Colonic mucosa (tissue), 4 donors: ENCODE measurements at regions not wholly inside any gene's neighbourhood (a gene's known extent, or its start where the extent isn't known, plus 50 kb on each side); places are given as distances from the start of the nearest gene placed in this dataset.

Experiments used
- DNase-seq: peaks from one replicate; pipeline ENCODE4 v3.0.0-alpha.2; 2020
- H3K27ac ChIP-seq: fragments of 200-600 bp; one replicate; pipeline ENCODE4 v1.8.0; 2021
- H3K27me3 ChIP-seq: fragments of 200-600 bp; one replicate; pipeline ENCODE4 v1.8.0; 2021
- H3K36me3 ChIP-seq: fragments of 200-600 bp; one replicate; pipeline ENCODE4 v1.8.0; 2021
- H3K4me1 ChIP-seq: fragments of 200-600 bp; one replicate; pipeline ENCODE4 v1.8.0; 2021; ENCODE audit warnings: mild to moderate bottlenecking
- H3K4me3 ChIP-seq: fragments of 200-600 bp; one replicate; pipeline ENCODE4 v1.8.0; 2021
- H3K9ac ChIP-seq, 2 donors: one replicate each; pipeline ENCODE4 v1.7.0; 2013; ENCODE audit warnings: control low read depth in 2 of 2, low read depth in 2 of 2, low read length in 2 of 2
- H3K9me3 ChIP-seq: fragments of 200-600 bp; one replicate; pipeline ENCODE4 v1.8.0; 2021
- intact Hi-C: fragments of 100-400 bp; cut with DNase I; formaldehyde crosslinking; loops from one replicate; pipeline ENCODE4 v1.14.1; 2022
- TF ChIP-seq, protein P1 (sequence below): fragments of 200-600 bp; IDR thresholded peaks from one replicate; pipeline ENCODE4 v1.8.0; 2022; ENCODE audit warnings: antibody characterized with exemption, mild to moderate bottlenecking
- donor health status: healthy.
- donor health status: DM: no; HTN: no; CAD: no.
- donor health status: DM: no; HTN: no; CAD: no.

DNA sequence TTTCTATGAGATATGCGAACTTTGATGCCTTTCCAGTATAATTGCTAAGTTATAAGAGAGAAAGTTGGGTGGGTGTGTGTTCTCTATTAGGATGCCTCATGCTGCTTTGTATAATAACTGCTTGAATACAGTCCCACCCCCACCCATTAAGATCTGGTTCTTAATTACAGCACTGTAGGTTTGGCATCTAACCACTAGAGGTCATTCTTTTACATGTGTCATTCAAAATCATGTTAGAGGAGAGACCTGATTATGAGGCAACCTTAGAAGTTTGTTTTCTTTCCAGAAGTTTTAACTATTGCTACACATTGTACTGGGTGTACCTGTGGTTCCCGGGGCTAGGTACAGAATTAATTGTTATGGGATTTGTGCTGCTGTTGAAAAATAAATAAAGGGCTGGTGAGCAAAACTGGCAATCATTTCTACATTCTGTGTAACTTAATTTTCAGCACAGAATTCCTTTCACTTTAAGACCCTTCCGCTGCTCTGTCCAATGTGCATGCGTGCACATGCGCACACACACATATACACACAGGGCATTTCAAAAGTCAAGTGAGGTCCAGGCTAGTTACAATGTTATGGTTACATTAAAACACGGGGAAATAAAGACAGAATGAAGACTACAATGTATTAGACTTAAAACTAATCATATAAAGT is 1156.3 kb downstream of the SORCS3 start:
- Histone ChIP-seq H3K4me1 (no peaks in the 10 kb centered on the region), H3K27ac (no peak overlapping the region), H3K9me3 (no peaks in the 10 kb centered on the region), H3K27me3 (no peaks in the 10 kb centered on the region), H3K36me3 (no peaks in the 10 kb centered on the region), H3K9ac (no peak overlapping the region), H3K4me3 (no peak overlapping the region)
- no peak for DNase-seq
- intact Hi-C loops = no loop called here
- TF ChIP-seq, protein P1, sequence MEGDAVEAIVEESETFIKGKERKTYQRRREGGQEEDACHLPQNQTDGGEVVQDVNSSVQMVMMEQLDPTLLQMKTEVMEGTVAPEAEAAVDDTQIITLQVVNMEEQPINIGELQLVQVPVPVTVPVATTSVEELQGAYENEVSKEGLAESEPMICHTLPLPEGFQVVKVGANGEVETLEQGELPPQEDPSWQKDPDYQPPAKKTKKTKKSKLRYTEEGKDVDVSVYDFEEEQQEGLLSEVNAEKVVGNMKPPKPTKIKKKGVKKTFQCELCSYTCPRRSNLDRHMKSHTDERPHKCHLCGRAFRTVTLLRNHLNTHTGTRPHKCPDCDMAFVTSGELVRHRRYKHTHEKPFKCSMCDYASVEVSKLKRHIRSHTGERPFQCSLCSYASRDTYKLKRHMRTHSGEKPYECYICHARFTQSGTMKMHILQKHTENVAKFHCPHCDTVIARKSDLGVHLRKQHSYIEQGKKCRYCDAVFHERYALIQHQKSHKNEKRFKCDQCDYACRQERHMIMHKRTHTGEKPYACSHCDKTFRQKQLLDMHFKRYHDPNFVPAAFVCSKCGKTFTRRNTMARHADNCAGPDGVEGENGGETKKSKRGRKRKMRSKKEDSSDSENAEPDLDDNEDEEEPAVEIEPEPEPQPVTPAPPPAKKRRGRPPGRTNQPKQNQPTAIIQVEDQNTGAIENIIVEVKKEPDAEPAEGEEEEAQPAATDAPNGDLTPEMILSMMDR = peak; percentile 48

DNA sequence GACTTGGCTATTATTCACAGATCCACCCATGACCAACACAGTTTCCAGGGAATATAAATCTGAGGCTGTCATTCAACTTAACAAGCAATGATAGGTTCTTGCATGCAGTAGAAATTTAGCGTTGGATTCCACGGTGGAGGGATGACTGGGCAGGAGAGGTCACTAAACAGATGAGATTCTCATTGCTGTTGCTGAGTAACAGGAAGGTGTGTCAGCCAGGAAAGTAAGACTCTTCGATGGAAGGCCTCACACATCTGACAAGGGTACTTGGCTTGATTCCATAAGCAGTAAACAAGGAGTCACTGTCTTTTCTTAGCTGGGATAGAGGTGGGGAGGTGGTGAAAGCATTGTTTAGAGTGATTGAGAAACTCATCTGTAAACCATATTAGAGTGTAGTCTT is 1152.0 kb downstream of the SORCS3 start:
- no peak overlapping the region for H3K9ac ChIP-seq
- DNase-seq = no peak
- H3K4me1 ChIP-seq = no peaks in the 10 kb centered on the region
- H3K9me3 ChIP-seq = no peaks in the 10 kb centered on the region
- intact Hi-C loops = no loop called here
- no peaks in the 10 kb centered on the region for H3K27me3 ChIP-seq
- H3K36me3 ChIP-seq = no peaks in the 10 kb centered on the region
- no peak overlapping the region for H3K27ac ChIP-seq
- TF ChIP-seq, protein P1 = no peak
- no peak overlapping the region for H3K4me3 ChIP-seq

DNA sequence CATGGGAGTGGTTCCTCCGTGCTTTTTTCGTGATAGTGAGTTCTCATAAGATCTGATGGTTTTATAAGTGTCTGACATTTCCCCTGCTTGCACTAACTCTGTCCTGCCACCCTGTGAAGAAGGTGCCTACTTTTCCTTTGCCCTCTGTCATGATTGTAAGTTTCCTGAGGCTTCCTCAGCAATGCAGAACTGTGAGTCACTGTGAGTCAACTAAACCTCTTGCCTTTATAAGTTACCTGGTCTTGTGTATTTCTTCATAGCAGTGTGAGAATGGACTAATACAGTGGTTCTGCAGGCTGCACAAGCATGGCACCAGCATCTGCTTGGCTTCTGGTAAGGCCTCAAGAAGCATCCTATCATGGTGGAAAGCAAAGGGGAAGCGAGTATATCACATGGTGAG is 1144.6 kb downstream of the SORCS3 start:
- no peaks in the 10 kb centered on the region for H3K4me1 ChIP-seq
- H3K27ac ChIP-seq = no peak overlapping the region
- no peaks in the 10 kb centered on the region for H3K36me3 ChIP-seq
- no peaks in the 10 kb centered on the region for H3K9me3 ChIP-seq
- TF ChIP-seq, protein P1 = no peak
- no peak for DNase-seq
- H3K27me3 ChIP-seq = no peaks in the 10 kb centered on the region
- H3K4me3 ChIP-seq = no peak overlapping the region
- no peak overlapping the region for H3K9ac ChIP-seq
- intact Hi-C loops = no loop called here

DNA sequence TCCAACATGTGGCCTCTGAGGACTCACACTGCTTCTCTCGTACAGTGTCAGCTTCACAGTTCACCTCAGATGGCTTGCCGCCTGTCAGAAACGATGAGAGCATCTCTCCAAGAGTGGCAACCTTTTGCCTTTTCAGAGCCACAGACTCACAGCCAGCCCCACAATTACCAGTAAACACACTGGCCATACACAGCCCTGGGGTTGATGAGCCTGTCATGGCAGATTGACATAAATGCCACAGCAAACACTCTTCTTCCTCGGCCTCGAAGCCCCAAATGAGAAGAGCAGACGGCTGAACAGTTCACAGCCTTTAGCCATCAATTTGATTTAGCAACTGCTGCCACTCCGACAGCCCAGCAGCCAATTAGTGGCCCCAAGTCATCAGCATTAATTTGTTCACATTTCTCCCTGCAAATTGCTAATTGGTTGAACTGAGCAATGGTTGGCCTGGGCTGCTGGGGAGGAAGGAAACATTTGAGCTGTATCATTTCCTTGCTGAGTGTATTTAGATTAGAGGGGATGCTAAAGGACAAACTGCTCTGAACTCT is 1142.9 kb downstream of the SORCS3 start:
- Histone ChIP-seq H3K27me3 (no peaks in the 10 kb centered on the region), H3K9ac (no peak overlapping the region), H3K9me3 (no peaks in the 10 kb centered on the region), H3K4me1 (no peaks in the 10 kb centered on the region), H3K27ac (no peak overlapping the region), H3K36me3 (no peaks in the 10 kb centered on the region), H3K4me3 (no peak overlapping the region)
- intact Hi-C loops = no loop called here
- DNase-seq = no peak
- TF ChIP-seq, protein P1 = no peak

DNA sequence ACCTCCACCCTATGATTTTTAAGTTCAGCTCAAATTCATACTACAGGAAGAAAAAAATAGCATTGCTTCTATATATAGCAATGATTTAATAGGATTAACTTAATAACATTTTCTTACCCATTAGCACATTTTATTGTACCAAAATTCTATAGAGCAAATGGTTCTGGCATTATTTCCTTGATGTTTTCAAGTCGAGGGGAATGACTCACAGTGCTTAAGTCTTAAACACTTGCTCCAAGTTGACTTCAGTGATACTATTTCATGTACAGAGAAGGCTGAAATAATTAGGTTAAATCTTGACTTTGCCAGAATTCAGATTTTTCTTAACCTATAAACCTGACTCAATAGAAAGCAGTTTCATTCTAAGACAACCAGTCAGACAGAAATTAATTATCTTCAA is 1133.8 kb downstream of the SORCS3 start:
- no peak overlapping the region for H3K27ac ChIP-seq
- TF ChIP-seq, protein P1 = no peak
- no peak overlapping the region for H3K9ac ChIP-seq
- no peaks in the 10 kb centered on the region for H3K27me3 ChIP-seq
- no peaks in the 10 kb centered on the region for H3K4me1 ChIP-seq
- H3K36me3 ChIP-seq = no peaks in the 10 kb centered on the region
- no peak for DNase-seq
- no peak overlapping the region for H3K4me3 ChIP-seq
- no peaks in the 10 kb centered on the region for H3K9me3 ChIP-seq
- intact Hi-C loops = no loop called here
